Liver (tissue), 8 donors: ENCODE measurements at regions not wholly inside any gene's neighbourhood (a gene's known extent, or its start where the extent isn't known, plus 50 kb on each side); places are given as distances from the start of the nearest gene placed in this dataset.

Experiments
- DNase-seq: peaks from one replicate; pipeline ENCODE4 v3.0.0-alpha.2; 2017; ENCODE audit warnings: low spot score
- H3K27ac ChIP-seq, 2 donors: one replicate each; pipeline ENCODE4 v1.7.0; 2013; ENCODE audit warnings: inconsistent platforms in 2 of 2, low read length in 2 of 2, control low read depth in 1 of 2, low read depth in 1 of 2, mild to moderate bottlenecking in 1 of 2
- H3K27me3 ChIP-seq, 4 donors: one replicate each; pipeline versions ENCODE4 v1.6.1 to v1.7.0; 2013; ENCODE audit warnings: low read length in 3 of 4, inconsistent platforms in 1 of 4, mild to moderate bottlenecking in 1 of 4, moderate library complexity in 1 of 4; ENCODE audit not compliant: control insufficient read depth in 4 of 4, insufficient read depth in 4 of 4
- H3K36me3 ChIP-seq, 4 donors: one replicate each; pipeline versions ENCODE4 v1.6.1 to v1.7.0; 2013; ENCODE audit warnings: low read length in 3 of 4, mild to moderate bottlenecking in 3 of 4, low read depth in 1 of 4, moderate library complexity in 1 of 4; ENCODE audit not compliant: control insufficient read depth in 4 of 4, insufficient read depth in 3 of 4
- H3K4me1 ChIP-seq, 4 donors: one replicate each; pipeline versions ENCODE4 v1.6.1 to v1.7.0; 2013; ENCODE audit warnings: low read length in 3 of 4, mild to moderate bottlenecking in 3 of 4, moderate library complexity in 1 of 4; ENCODE audit not compliant: control insufficient read depth in 4 of 4, insufficient read depth in 4 of 4
- H3K4me3 ChIP-seq, 3 donors: one replicate each; pipeline versions ENCODE4 v1.6.1 to v1.7.0; 2013; ENCODE audit warnings: low read length in 3 of 3, control low read depth in 1 of 3, low read depth in 1 of 3, mild to moderate bottlenecking in 1 of 3
- H3K9ac ChIP-seq, 2 donors: one replicate each; pipeline ENCODE4 v1.7.0; 2013; ENCODE audit warnings: low read length in 2 of 2, mild to moderate bottlenecking in 2 of 2, moderate library complexity in 2 of 2, control low read depth in 1 of 2, low read depth in 1 of 2
- H3K9me3 ChIP-seq, 4 donors: one replicate each; pipeline versions ENCODE4 v1.6.1 to v1.7.0; 2013; ENCODE audit warnings: low read length in 3 of 4; ENCODE audit not compliant: control insufficient read depth in 4 of 4
- CTCF ChIP-seq: fragments of 150-350 bp; IDR thresholded peaks from 2 replicates; pipeline ENCODE4 v1.5.1; 2017; ENCODE audit warnings: improper control_type of control experiment, low read depth, low read length; ENCODE audit not compliant: missing input control
- EGR1 ChIP-seq, 2 donors: IDR thresholded peaks; 2 replicates each; pipeline ENCODE4 v1.6.1; 2016 to 2018; ENCODE audit warnings: antibody characterized with exemption in 2 of 2, low read depth in 2 of 2
- FOXA1 ChIP-seq: IDR thresholded peaks from 2 replicates; pipeline ENCODE4 v1.6.1; 2016; ENCODE audit warnings: antibody characterized with exemption
- FOXA2 ChIP-seq: IDR thresholded peaks from 2 replicates; pipeline ENCODE4 v1.6.1; 2016; ENCODE audit warnings: antibody characterized with exemption
- GABPA ChIP-seq, 2 donors: IDR thresholded peaks in 1 of 2; conservative IDR thresholded peaks in 1 of 2; 2 replicates each; pipeline ENCODE4 v1.6.1; 2016; ENCODE audit warnings: antibody characterized with exemption in 2 of 2, mild to moderate bottlenecking in 1 of 2, moderate library complexity in 1 of 2
- HNF4A ChIP-seq, 2 donors: conservative IDR thresholded peaks; 2 replicates each; pipeline ENCODE4 v1.6.1; 2016; ENCODE audit warnings: antibody characterized with exemption in 2 of 2, mild to moderate bottlenecking in 2 of 2
- HNF4G ChIP-seq: IDR thresholded peaks from 2 replicates; pipeline ENCODE4 v1.6.1; 2016; ENCODE audit warnings: antibody characterized with exemption
- JUND ChIP-seq, 2 donors: IDR thresholded peaks; 2 replicates each; pipeline ENCODE4 v1.6.1; 2016; ENCODE audit warnings: antibody characterized with exemption in 2 of 2
- MAX ChIP-seq: IDR thresholded peaks from 2 replicates; pipeline ENCODE4 v1.6.1; 2016; ENCODE audit warnings: antibody characterized with exemption
- NR2F2 ChIP-seq: IDR thresholded peaks from 2 replicates; pipeline ENCODE4 v1.6.1; 2016; ENCODE audit warnings: antibody characterized with exemption
- RAD21 ChIP-seq, 2 donors: IDR thresholded peaks; 2 replicates each; pipeline ENCODE4 v1.6.1; 2016; ENCODE audit warnings: antibody characterized with exemption in 2 of 2, mild to moderate bottlenecking in 2 of 2
- RXRA ChIP-seq, 2 donors: IDR thresholded peaks; 2 replicates each; pipeline ENCODE4 v1.6.1; 2017 to 2018; ENCODE audit warnings: antibody characterized with exemption in 2 of 2, mild to moderate bottlenecking in 1 of 2
- SP1 ChIP-seq: IDR thresholded peaks from 2 replicates; pipeline ENCODE4 v1.6.1; 2018; ENCODE audit warnings: antibody characterized with exemption, mild to moderate bottlenecking
- TAF1 ChIP-seq: conservative IDR thresholded peaks from 2 replicates; pipeline ENCODE4 v1.6.1; 2016; ENCODE audit warnings: antibody characterized with exemption, mild to moderate bottlenecking
- YY1 ChIP-seq: IDR thresholded peaks from 2 replicates; pipeline ENCODE4 v1.6.1; 2016; ENCODE audit warnings: antibody characterized with exemption, mild to moderate bottlenecking
- ZBTB33 ChIP-seq: IDR thresholded peaks from 2 replicates; pipeline ENCODE4 v1.6.1; 2016; ENCODE audit warnings: antibody characterized with exemption
- WGBS: extraction: QIAGEN DNeasy Blood & Tissue Kit; methylation state at CpG from one replicate; pipeline ENCODE4 v1.1.7; 2013; 5-methylcytosine and 5-hydroxymethylcytosine counted together
- TF ChIP-seq, protein P1 (sequence below): IDR thresholded peaks from 2 replicates; pipeline ENCODE4 v1.6.1; 2016; ENCODE audit warnings: antibody characterized with exemption, mild to moderate bottlenecking
- donor health status: healthy.
- donor health status: healthy.
- donor health status: healthy.
- donor health status: healthy.
- donor health status: healthy.

DNA sequence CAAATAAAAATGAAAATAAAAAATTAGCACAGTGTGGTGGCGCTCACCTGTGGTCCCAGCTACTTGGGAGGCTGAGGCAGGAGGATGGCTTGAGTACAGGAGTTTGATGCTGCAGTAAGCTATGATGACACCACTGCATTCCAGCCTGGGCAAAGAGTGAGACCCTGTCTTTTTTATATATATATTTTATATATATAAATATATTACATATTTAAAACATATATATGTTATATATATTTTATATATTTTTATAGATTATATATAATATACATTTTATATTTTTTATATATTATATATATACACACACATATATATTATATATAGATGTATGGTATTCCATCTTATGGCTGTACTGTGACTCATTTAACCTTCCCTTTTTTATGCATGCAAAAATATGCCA is 87.6 kb upstream of the PMEPA1 start:
- WGBS: 90% methylated on average over 1 of the region's 1 CpG
- TF ChIP-seq CTCF: no peak
- no peak for TF ChIP-seq YY1
- TF ChIP-seq, protein P1, sequence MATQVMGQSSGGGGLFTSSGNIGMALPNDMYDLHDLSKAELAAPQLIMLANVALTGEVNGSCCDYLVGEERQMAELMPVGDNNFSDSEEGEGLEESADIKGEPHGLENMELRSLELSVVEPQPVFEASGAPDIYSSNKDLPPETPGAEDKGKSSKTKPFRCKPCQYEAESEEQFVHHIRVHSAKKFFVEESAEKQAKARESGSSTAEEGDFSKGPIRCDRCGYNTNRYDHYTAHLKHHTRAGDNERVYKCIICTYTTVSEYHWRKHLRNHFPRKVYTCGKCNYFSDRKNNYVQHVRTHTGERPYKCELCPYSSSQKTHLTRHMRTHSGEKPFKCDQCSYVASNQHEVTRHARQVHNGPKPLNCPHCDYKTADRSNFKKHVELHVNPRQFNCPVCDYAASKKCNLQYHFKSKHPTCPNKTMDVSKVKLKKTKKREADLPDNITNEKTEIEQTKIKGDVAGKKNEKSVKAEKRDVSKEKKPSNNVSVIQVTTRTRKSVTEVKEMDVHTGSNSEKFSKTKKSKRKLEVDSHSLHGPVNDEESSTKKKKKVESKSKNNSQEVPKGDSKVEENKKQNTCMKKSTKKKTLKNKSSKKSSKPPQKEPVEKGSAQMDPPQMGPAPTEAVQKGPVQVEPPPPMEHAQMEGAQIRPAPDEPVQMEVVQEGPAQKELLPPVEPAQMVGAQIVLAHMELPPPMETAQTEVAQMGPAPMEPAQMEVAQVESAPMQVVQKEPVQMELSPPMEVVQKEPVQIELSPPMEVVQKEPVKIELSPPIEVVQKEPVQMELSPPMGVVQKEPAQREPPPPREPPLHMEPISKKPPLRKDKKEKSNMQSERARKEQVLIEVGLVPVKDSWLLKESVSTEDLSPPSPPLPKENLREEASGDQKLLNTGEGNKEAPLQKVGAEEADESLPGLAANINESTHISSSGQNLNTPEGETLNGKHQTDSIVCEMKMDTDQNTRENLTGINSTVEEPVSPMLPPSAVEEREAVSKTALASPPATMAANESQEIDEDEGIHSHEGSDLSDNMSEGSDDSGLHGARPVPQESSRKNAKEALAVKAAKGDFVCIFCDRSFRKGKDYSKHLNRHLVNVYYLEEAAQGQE: no peak
- no peak for TF ChIP-seq RXRA (IDR thresholded peaks at IDR 0.05)
- no peak for TF ChIP-seq HNF4A (conservative IDR thresholded peaks at IDR 0.05)
- TF ChIP-seq NR2F2: no peak
- no peak for TF ChIP-seq HNF4G
- TF ChIP-seq FOXA2: no peak
- TF ChIP-seq MAX: no peak
- TF ChIP-seq TAF1: no peak
- no peak for TF ChIP-seq GABPA (IDR thresholded peaks at IDR 0.05 in 1 of 2, conservative IDR thresholded peaks at IDR 0.05 in 1 of 2)
- no peak for TF ChIP-seq ZBTB33
- TF ChIP-seq SP1: no peak
- no peak for TF ChIP-seq FOXA1
- no peak for TF ChIP-seq JUND (IDR thresholded peaks at IDR 0.05)
- no peak for TF ChIP-seq EGR1 (IDR thresholded peaks at IDR 0.05; ENCODE audit: low read depth in 2 of 2)
- H3K4me1 ChIP-seq: no peaks in the 10 kb centered on the region

GRCh38 chr20:57795977-57796560 is 86.3 kb upstream of the PMEPA1 start:
- Histone ChIP-seq H3K36me3 (no peaks in the 10 kb centered on the region), H3K27ac (no peak overlapping the region), H3K4me1 (no peaks in the 10 kb centered on the region), H3K4me3 (no peak overlapping the region), H3K9me3 (no peaks in the 10 kb centered on the region), H3K27me3 (peaks cover 0 to 4% (median 0%) of the 10 kb centered on the region in 4 donors), H3K9ac (no peak overlapping the region)
- TF ChIP-seq YY1 (no peak), FOXA1 (no peak), RAD21 (IDR thresholded peaks at IDR 0.05) (no peak), HNF4G (no peak), CTCF (no peak), RXRA (IDR thresholded peaks at IDR 0.05) (no peak), GABPA (IDR thresholded peaks at IDR 0.05 in 1 of 2, conservative IDR thresholded peaks at IDR 0.05 in 1 of 2) (no peak), FOXA2 (no peak), SP1 (no peak)
- DNase-seq: no peak
- WGBS: 83% methylated on average over 8 of the region's 8 CpGs

More for the DNA sequence above, 87.6 kb upstream of the PMEPA1 start:
- Histone ChIP-seq H3K27me3 (no peaks in the 10 kb centered on the region), H3K4me3 (no peak overlapping the region), H3K9ac (no peak overlapping the region), H3K27ac (no peak overlapping the region), H3K36me3 (no peaks in the 10 kb centered on the region), H3K9me3 (no peaks in the 10 kb centered on the region)
- DNase-seq: no peak
